GM12878 (cell line): ENCODE measurements at regions not wholly inside any gene's neighbourhood (a gene's known extent, or its start where the extent isn't known, plus 50 kb on each side); places are given as distances from the start of the nearest gene placed in this dataset.

Source experiments
- ATAC-seq: fragments of 200-7000 bp; cut with Tn5 transposase; 3 replicates; pipeline ENCODE4 v1.9.1; 2020; ENCODE audit warnings: mild to moderate bottlenecking, moderate library complexity
- BruUV-seq: library from RNA; stranded (reverse); fragments of 400-500 nt; replicated peaks from 2 replicates; lab custom pipeline; 2021; lab: Mats Ljungman, UMichigan
- CTCF ChIA-PET: fragments of 300-600 bp; sonication (Branson Sonifier 250); formaldehyde crosslinking; extraction: SDS; loops from one replicate; lab custom pipeline; 2021; ENCODE audit warnings: inconsistent platforms; lab: Yijun Ruan, JAX
- POLR2A ChIA-PET: fragments of 350-600 bp; formaldehyde crosslinking; extraction: SDS; loops from one replicate; lab custom pipeline; 2021; ENCODE audit warnings: inconsistent platforms; lab: Charles Lee
- RAD21 ChIA-PET: fragments of 300-600 bp; sonication (Branson Sonifier 250); formaldehyde crosslinking; loops from one replicate; lab custom pipeline; 2023; ENCODE audit warnings: antibody characterized with exemption; ENCODE audit not compliant: unreplicated experiment; lab: Charles Lee
- SMC1A ChIA-PET: fragments of 300-600 bp; sonication (Branson Sonifier 250); formaldehyde crosslinking; loops from one replicate; lab custom pipeline; 2023; ENCODE audit not compliant: unreplicated experiment, uncharacterized antibody; lab: Charles Lee
- DNase-seq: peaks from one replicate; pipeline ENCODE4 v3.0.0-alpha.2; 2011; ENCODE audit warnings: low read depth, low spot score
- FAIRE-seq: peaks from 3 replicates; lab custom pipeline; 2011; peaks lifted over from hg19 to GRCh38; lab: Jason Lieb, UNC
- H2AFZ ChIP-seq: 2 replicates; pipeline ENCODE4 v1.6.0; 2011; ENCODE audit warnings: low read depth, low read length, control low read depth; ENCODE audit not compliant: control insufficient read depth
- H3K27ac ChIP-seq: 2 replicates; pipeline ENCODE4 v1.5.1; 2011; ENCODE audit warnings: control low read depth; ENCODE audit not compliant: control insufficient read depth, insufficient read depth
- H3K27me3 ChIP-seq, 2 experiments: replicated peaks in 1 of 2; 2 replicates each; pipeline versions ENCODE4 v1.6.0 to v1.6.1; 2011; ENCODE audit warnings: low read length in 1 of 2; ENCODE audit not compliant: control insufficient read depth in 2 of 2, insufficient read depth in 2 of 2
- H3K36me3 ChIP-seq, 2 experiments: 2 replicates each; pipeline ENCODE4 v1.5.1; 2011; ENCODE audit warnings: low read length in 1 of 2; ENCODE audit not compliant: control insufficient read depth in 2 of 2, insufficient read depth in 2 of 2
- H3K4me1 ChIP-seq: 2 replicates; pipeline ENCODE4 v1.6.1; 2011; ENCODE audit warnings: mild to moderate bottlenecking, low read length, moderate library complexity, mixed read lengths; ENCODE audit not compliant: control insufficient read depth, insufficient read depth
- H3K4me2 ChIP-seq: 2 replicates; pipeline ENCODE4 v1.6.0; 2011; ENCODE audit warnings: control low read depth; ENCODE audit not compliant: control insufficient read depth, insufficient read depth
- H3K4me3 ChIP-seq: fragments of 200-600 bp; sonication (generic); 2 replicates; pipeline ENCODE4 v1.5.1; 2016
- H3K79me2 ChIP-seq: 2 replicates; pipeline ENCODE4 v1.6.0; 2011; ENCODE audit warnings: low read length; ENCODE audit not compliant: control insufficient read depth, insufficient read depth
- H3K9ac ChIP-seq: 2 replicates; pipeline ENCODE4 v1.8.0; 2011; ENCODE audit warnings: low read length, control low read depth, mixed read lengths; ENCODE audit not compliant: control insufficient read depth, insufficient read depth
- H3K9me3 ChIP-seq: replicated peaks from 3 replicates; pipeline ENCODE4 v1.5.1; 2011; ENCODE audit warnings: mild to moderate bottlenecking, low read length; ENCODE audit not compliant: control insufficient read depth, insufficient read depth
- H4K20me1 ChIP-seq: 2 replicates; pipeline ENCODE4 v1.6.0; 2011; ENCODE audit not compliant: control insufficient read depth, insufficient read depth
- ATF7 ChIP-seq: fragments of 450-650 bp; IDR thresholded peaks from 2 replicates; pipeline ENCODE4 v1.6.1; 2016; ENCODE audit warnings: low read depth, mild to moderate bottlenecking
- CBFB ChIP-seq: IDR thresholded peaks from 2 replicates; pipeline ENCODE4 v1.6.1; 2016; ENCODE audit warnings: antibody characterized with exemption, low read depth
- E2F4 ChIP-seq: IDR thresholded peaks from 2 replicates; pipeline ENCODE4 v1.6.1; 2012; ENCODE audit warnings: low read depth, low read length, improper control_type of control experiment
- FOS ChIP-seq: IDR thresholded peaks from 3 replicates; pipeline ENCODE4 v1.6.1; 2011; ENCODE audit warnings: borderline replicate concordance; ENCODE audit not compliant: insufficient read length; ENCODE audit errors: extremely low read depth
- HDGF ChIP-seq: fragments of 450-650 bp; IDR thresholded peaks from 2 replicates; pipeline ENCODE4 v1.6.1; 2016; ENCODE audit warnings: antibody characterized with exemption
- NR2C2 ChIP-seq: IDR thresholded peaks from 2 replicates; pipeline ENCODE4 v1.6.1; 2011; ENCODE audit warnings: borderline replicate concordance, low read depth; ENCODE audit not compliant: control insufficient read depth, insufficient read length
- PAX5 ChIP-seq: IDR thresholded peaks from 2 replicates; pipeline ENCODE4 v1.6.1; 2011; ENCODE audit warnings: low read depth, low read length, borderline replicate concordance
- RAD21 ChIP-seq: IDR thresholded peaks from 2 replicates; pipeline ENCODE4 v1.6.1; 2011; ENCODE audit warnings: mild to moderate bottlenecking, low read depth, low read length, moderate library complexity; ENCODE audit not compliant: insufficient read depth
- STAT1 ChIP-seq: fragments of 450-650 bp; conservative IDR thresholded peaks from 2 replicates; pipeline ENCODE4 v1.6.1; 2014; ENCODE audit warnings: antibody characterized with exemption, mild to moderate bottlenecking
- TARDBP ChIP-seq: IDR thresholded peaks from 2 replicates; pipeline ENCODE4 v1.6.1; 2016; ENCODE audit warnings: borderline replicate concordance
- ZNF217 ChIP-seq: fragments of 450-650 bp; IDR thresholded peaks from 2 replicates; pipeline ENCODE4 v1.6.1; 2017; ENCODE audit warnings: antibody characterized with exemption, mild to moderate bottlenecking
- WGBS: methylation state at CpG from one replicate; pipeline ENCODE4 v1.1.6; 2016; ENCODE audit warnings: low lambda C conversion rate; ENCODE audit not compliant: insufficient replicate concordance, insufficient coverage; ENCODE audit errors: missing lambda C conversion rate; 5-methylcytosine and 5-hydroxymethylcytosine counted together
- in situ Hi-C: fragments of 300-500 bp; cut with MboI; formaldehyde crosslinking; loops from 9 replicates; pipeline ENCODE4 v1.14.3; 2018; ENCODE audit warnings: mixed read lengths
- intact Hi-C: fragments of 100-400 bp; cut with micrococcal nuclease; formaldehyde crosslinking; loops from one replicate; pipeline ENCODE4 v1.14.2; 2022; ENCODE audit not compliant: unreplicated experiment
- TF ChIP-seq, protein P1 (sequence below): fragments of 450-650 bp; IDR thresholded peaks from 2 replicates; pipeline ENCODE4 v1.6.1; 2016; ENCODE audit warnings: mild to moderate bottlenecking
- TF ChIP-seq, protein P2 (sequence below): IDR thresholded peaks from 2 replicates; pipeline ENCODE4 v1.6.1; 2011; ENCODE audit warnings: low read depth, mild to moderate bottlenecking, low read length, moderate library complexity, borderline replicate concordance; ENCODE audit errors: extremely low read depth
- TF ChIP-seq, protein P3 (sequence below): IDR thresholded peaks from 2 replicates; pipeline ENCODE4 v1.6.1; 2011; ENCODE audit warnings: low read depth, low read length, improper control_type of control experiment, borderline replicate concordance

- Histone ChIP-seq H3K27ac (no peak overlapping the region), H3K4me3 (no peak overlapping the region), H3K9ac (no peak overlapping the region), H2AFZ (no peak overlapping the region), H3K79me2 (no peaks in the 10 kb centered on the region), H3K9me3 (no peaks in the 10 kb centered on the region), H3K27me3 (no peaks in the 10 kb centered on the region), H3K4me1 (no peaks in the 10 kb centered on the region), H3K36me3 (no peaks in the 10 kb centered on the region), H4K20me1 (no peaks in the 10 kb centered on the region), H3K4me2 (no peak overlapping the region)
- ChIA-PET CTCF (interaction anchor here (0.9 kb wide), 1 partner anchor 114 kb away, joined by 3 read pairs; the partner anchor contains the start of gene SDC1), POLR2A (no interaction called here), RAD21 (no interaction called here), SMC1A (no interaction called here)
- no TSS peak for BruUV-seq
- no peak for FAIRE-seq
- no peak for ATAC-seq
- no peak for TF ChIP-seq TARDBP
- TF ChIP-seq, protein P1, sequence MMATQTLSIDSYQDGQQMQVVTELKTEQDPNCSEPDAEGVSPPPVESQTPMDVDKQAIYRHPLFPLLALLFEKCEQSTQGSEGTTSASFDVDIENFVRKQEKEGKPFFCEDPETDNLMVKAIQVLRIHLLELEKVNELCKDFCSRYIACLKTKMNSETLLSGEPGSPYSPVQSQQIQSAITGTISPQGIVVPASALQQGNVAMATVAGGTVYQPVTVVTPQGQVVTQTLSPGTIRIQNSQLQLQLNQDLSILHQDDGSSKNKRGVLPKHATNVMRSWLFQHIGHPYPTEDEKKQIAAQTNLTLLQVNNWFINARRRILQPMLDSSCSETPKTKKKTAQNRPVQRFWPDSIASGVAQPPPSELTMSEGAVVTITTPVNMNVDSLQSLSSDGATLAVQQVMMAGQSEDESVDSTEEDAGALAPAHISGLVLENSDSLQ = no peak
- TF ChIP-seq, protein P2, sequence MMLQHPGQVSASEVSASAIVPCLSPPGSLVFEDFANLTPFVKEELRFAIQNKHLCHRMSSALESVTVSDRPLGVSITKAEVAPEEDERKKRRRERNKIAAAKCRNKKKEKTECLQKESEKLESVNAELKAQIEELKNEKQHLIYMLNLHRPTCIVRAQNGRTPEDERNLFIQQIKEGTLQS = no peak
- no peak for TF ChIP-seq CBFB
- no peak for TF ChIP-seq FOS
- no peak for TF ChIP-seq RAD21
- TF ChIP-seq ZNF217 = no peak
- TF ChIP-seq, protein P3, sequence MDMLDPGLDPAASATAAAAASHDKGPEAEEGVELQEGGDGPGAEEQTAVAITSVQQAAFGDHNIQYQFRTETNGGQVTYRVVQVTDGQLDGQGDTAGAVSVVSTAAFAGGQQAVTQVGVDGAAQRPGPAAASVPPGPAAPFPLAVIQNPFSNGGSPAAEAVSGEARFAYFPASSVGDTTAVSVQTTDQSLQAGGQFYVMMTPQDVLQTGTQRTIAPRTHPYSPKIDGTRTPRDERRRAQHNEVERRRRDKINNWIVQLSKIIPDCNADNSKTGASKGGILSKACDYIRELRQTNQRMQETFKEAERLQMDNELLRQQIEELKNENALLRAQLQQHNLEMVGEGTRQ = no peak
- no peak for TF ChIP-seq E2F4
- TF ChIP-seq STAT1 = no peak
- TF ChIP-seq ATF7 = no peak
- no peak for TF ChIP-seq HDGF
- no peak for TF ChIP-seq NR2C2
- TF ChIP-seq PAX5 = no peak
- 91% methylated on average over 7 of the region's 7 CpGs for WGBS
- intact Hi-C loops (no loop called here), in situ Hi-C loops (no loop called here)
- no peak for DNase-seq
Observed at GRCh38 chr2:20110876-20111275, 59.4 kb upstream of the LAPTM4A start.
